ENCODE measurements at regions not wholly inside any gene's neighbourhood (a gene's known extent, or its start where the extent isn't known, plus 50 kb on each side); places are given as distances from the start of the nearest gene placed in this dataset.

DNA sequence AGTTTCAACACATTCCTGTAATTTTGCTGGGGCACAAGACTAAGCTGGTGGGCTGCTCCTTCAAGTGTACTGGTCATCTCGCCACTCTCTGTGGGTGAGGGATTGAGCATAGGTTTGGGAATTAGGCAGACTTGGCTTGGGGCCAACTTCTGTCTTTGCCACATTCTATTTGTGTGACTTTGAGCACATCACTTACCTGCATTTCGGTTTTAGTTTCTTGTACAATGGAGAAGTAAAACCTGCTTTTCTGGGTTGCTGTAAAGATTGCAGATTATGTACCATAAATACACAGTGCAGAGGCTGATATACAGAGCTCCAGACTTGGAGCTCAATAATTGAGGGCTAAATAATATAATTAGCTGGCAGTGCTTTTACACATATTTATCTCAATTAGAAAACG is 162.1 kb downstream of the C3orf38 start:
- no peak for DNase-seq
- CTCF ChIA-PET = interaction anchor here (1.2 kb wide), 1 partner anchor 92 kb away, joined by 3 read pairs; no protein-coding TSS in a partner anchor
- Histone ChIP-seq H3K9me2 (no peaks in the 10 kb centered on the region), H3K4me1 (ENCODE audit: control insufficient read depth in 1 of 2, insufficient read depth in 2 of 2, low read depth in 1 of 2, low read length in 1 of 2) (no peaks in the 10 kb centered on the region), H2AFZ (ENCODE audit: low read depth) (no peak overlapping the region), H3K36me3 (replicated peaks in 1 of 2; ENCODE audit: control insufficient read depth in 1 of 2, insufficient read depth in 2 of 2, low read length in 1 of 2) (no peaks in the 10 kb centered on the region), H3F3A (replicated peaks; ENCODE audit: insufficient read depth) (no peaks in the 10 kb centered on the region), H3K9ac (no peak overlapping the region), H4K20me1 (ENCODE audit: insufficient read depth) (no peaks in the 10 kb centered on the region), H3K4me3 (ENCODE audit: low read depth in 2 of 2, low read length in 1 of 2) (no peak overlapping the region), H3K27me3 (ENCODE audit: insufficient read depth) (no peaks in the 10 kb centered on the region; the same call in 1 of the 2 replicates), H3K79me2 (ENCODE audit: insufficient read depth) (no peaks in the 10 kb centered on the region), H3K9me3 (no peaks in the 10 kb centered on the region), H3K27ac (ENCODE audit: low read depth in 2 of 2, low read length in 1 of 2) (no peak overlapping the region), H3K4me2 (no peak overlapping the region)
- no peak for TF ChIP-seq RCOR1 (IDR thresholded peaks at IDR 0.05; ENCODE audit: low read length)
- 3% methylated on average over 3 of the region's 3 CpGs for WGBS (ENCODE audit: low lambda C conversion rate)
- POLR2A ChIA-PET = no interaction called here

DNA sequence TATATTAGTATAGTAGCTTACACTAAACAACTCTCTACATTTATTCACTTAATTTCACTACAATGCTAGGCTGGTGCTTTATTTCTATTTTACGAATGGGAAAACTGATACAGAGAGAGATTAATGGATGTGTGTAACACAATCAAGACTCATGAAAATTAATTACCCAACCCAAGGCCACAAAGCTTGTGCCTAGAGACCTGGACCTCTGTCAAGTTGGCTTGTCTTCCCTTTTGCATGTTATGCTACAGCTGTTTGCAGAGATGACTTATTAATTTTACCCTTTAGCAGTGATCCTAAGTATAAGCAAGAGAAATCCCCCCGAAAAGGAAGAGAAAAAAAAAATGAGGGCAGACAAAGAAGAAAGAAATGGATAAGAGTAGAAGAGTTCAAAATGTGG is 162.5 kb downstream of the C3orf38 start:
- Histone ChIP-seq H3K4me3 (ENCODE audit: low read depth in 2 of 2, low read length in 1 of 2) (no peak overlapping the region), H3K9me3 (no peaks in the 10 kb centered on the region), H3K27ac (ENCODE audit: low read depth in 2 of 2, low read length in 1 of 2) (no peak overlapping the region), H3F3A (replicated peaks; ENCODE audit: insufficient read depth) (no peaks in the 10 kb centered on the region), H3K4me2 (no peak overlapping the region), H3K4me1 (ENCODE audit: control insufficient read depth in 1 of 2, insufficient read depth in 2 of 2, low read depth in 1 of 2, low read length in 1 of 2) (no peaks in the 10 kb centered on the region), H3K9me2 (no peaks in the 10 kb centered on the region), H2AFZ (ENCODE audit: low read depth) (no peak overlapping the region), H4K20me1 (ENCODE audit: insufficient read depth) (no peaks in the 10 kb centered on the region), H3K9ac (no peak overlapping the region), H3K27me3 (ENCODE audit: insufficient read depth) (no peaks in the 10 kb centered on the region; the same call in 1 of the 2 replicates), H3K79me2 (ENCODE audit: insufficient read depth) (no peaks in the 10 kb centered on the region), H3K36me3 (replicated peaks in 1 of 2; ENCODE audit: control insufficient read depth in 1 of 2, insufficient read depth in 2 of 2, low read length in 1 of 2) (no peaks in the 10 kb centered on the region)
- 2% methylated on average over 2 of the region's 2 CpGs for WGBS (ENCODE audit: low lambda C conversion rate)
- ChIA-PET POLR2A (no interaction called here), CTCF (no interaction called here)
- TF ChIP-seq, protein P1, sequence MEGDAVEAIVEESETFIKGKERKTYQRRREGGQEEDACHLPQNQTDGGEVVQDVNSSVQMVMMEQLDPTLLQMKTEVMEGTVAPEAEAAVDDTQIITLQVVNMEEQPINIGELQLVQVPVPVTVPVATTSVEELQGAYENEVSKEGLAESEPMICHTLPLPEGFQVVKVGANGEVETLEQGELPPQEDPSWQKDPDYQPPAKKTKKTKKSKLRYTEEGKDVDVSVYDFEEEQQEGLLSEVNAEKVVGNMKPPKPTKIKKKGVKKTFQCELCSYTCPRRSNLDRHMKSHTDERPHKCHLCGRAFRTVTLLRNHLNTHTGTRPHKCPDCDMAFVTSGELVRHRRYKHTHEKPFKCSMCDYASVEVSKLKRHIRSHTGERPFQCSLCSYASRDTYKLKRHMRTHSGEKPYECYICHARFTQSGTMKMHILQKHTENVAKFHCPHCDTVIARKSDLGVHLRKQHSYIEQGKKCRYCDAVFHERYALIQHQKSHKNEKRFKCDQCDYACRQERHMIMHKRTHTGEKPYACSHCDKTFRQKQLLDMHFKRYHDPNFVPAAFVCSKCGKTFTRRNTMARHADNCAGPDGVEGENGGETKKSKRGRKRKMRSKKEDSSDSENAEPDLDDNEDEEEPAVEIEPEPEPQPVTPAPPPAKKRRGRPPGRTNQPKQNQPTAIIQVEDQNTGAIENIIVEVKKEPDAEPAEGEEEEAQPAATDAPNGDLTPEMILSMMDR (IDR thresholded peaks at IDR 0.05) = no peak
- TF ChIP-seq GATA2 (CRISPR knock-in tag; IDR thresholded peaks at IDR 0.05) (no peak), EZH2phosphoT487 (IDR thresholded peaks at IDR 0.05; ENCODE audit: borderline replicate concordance, low read depth) (no peak), TEAD4 (IDR thresholded peaks at IDR 0.05; ENCODE audit: borderline replicate concordance, insufficient read depth) (no peak), MEF2A (IDR thresholded peaks at IDR 0.05; ENCODE audit: borderline replicate concordance, low read depth) (no peak), FOSL2 (IDR thresholded peaks at IDR 0.05; ENCODE audit: borderline replicate concordance, low read depth) (no peak), RFX5 (IDR thresholded peaks at IDR 0.05; ENCODE audit: low read length) (no peak), CHD2 (IDR thresholded peaks at IDR 0.05; ENCODE audit: low read length, partially characterized antibody) (no peak), GABPA (IDR thresholded peaks at IDR 0.05; ENCODE audit: low read depth) (no peak), POLR2AphosphoS5 (IDR thresholded peaks at IDR 0.05; ENCODE audit: low read depth, low read length) (no peak), NFIC (IDR thresholded peaks at IDR 0.05; ENCODE audit: borderline replicate concordance) (no peak), YY1 (IDR thresholded peaks at IDR 0.05; ENCODE audit: low read depth) (no peak), EP300 (IDR thresholded peaks at IDR 0.05; ENCODE audit: borderline replicate concordance in 1 of 2, low read depth in 1 of 2, low read length in 1 of 2) (no peak), RXRA (IDR thresholded peaks at IDR 0.05; ENCODE audit: borderline replicate concordance, low read depth) (no peak), NRF1 (IDR thresholded peaks at IDR 0.05; ENCODE audit: low read depth, low read length) (no peak)
- TF ChIP-seq, protein P2, sequence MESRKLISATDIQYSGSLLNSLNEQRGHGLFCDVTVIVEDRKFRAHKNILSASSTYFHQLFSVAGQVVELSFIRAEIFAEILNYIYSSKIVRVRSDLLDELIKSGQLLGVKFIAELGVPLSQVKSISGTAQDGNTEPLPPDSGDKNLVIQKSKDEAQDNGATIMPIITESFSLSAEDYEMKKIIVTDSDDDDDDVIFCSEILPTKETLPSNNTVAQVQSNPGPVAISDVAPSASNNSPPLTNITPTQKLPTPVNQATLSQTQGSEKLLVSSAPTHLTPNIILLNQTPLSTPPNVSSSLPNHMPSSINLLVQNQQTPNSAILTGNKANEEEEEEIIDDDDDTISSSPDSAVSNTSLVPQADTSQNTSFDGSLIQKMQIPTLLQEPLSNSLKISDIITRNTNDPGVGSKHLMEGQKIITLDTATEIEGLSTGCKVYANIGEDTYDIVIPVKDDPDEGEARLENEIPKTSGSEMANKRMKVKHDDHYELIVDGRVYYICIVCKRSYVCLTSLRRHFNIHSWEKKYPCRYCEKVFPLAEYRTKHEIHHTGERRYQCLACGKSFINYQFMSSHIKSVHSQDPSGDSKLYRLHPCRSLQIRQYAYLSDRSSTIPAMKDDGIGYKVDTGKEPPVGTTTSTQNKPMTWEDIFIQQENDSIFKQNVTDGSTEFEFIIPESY (IDR thresholded peaks at IDR 0.05; ENCODE audit: borderline replicate concordance, low read depth) = no peak
- TF ChIP-seq, protein P3, sequence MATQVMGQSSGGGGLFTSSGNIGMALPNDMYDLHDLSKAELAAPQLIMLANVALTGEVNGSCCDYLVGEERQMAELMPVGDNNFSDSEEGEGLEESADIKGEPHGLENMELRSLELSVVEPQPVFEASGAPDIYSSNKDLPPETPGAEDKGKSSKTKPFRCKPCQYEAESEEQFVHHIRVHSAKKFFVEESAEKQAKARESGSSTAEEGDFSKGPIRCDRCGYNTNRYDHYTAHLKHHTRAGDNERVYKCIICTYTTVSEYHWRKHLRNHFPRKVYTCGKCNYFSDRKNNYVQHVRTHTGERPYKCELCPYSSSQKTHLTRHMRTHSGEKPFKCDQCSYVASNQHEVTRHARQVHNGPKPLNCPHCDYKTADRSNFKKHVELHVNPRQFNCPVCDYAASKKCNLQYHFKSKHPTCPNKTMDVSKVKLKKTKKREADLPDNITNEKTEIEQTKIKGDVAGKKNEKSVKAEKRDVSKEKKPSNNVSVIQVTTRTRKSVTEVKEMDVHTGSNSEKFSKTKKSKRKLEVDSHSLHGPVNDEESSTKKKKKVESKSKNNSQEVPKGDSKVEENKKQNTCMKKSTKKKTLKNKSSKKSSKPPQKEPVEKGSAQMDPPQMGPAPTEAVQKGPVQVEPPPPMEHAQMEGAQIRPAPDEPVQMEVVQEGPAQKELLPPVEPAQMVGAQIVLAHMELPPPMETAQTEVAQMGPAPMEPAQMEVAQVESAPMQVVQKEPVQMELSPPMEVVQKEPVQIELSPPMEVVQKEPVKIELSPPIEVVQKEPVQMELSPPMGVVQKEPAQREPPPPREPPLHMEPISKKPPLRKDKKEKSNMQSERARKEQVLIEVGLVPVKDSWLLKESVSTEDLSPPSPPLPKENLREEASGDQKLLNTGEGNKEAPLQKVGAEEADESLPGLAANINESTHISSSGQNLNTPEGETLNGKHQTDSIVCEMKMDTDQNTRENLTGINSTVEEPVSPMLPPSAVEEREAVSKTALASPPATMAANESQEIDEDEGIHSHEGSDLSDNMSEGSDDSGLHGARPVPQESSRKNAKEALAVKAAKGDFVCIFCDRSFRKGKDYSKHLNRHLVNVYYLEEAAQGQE (IDR thresholded peaks at IDR 0.05; ENCODE audit: low read depth, low read length) = no peak
- DNase-seq = no peak
